Activated T-helper 1 cell treated with anti-CD3 and anti-CD28 coated beads, Interleukin-12 subunit alpha, Interleukin-12 subunit beta, Interleukin-2, Interleukin-4 antibody, amounts not matched to agents 30 ng/mL and 10 ng/mL and 1 ng/mL, durations not matched to agents 14 hours and 24 hours and 36 hours (primary cell): ENCODE measurements at regions not wholly inside any gene's neighbourhood (a gene's known extent, or its start where the extent isn't known, plus 50 kb on each side); places are given as distances from the start of the nearest gene placed in this dataset.

Experiments used
- DNase-seq: peaks from one replicate; pipeline ENCODE4 v3.0.0; 2021; ENCODE audit warnings: low spot score
- H3K27ac Mint-ChIP-seq: one replicate; pipeline ENCODE4 v1.8.0; 2021; ENCODE audit warnings: mild to moderate bottlenecking, mixed read lengths
- H3K27me3 Mint-ChIP-seq: one replicate; pipeline ENCODE4 v1.8.0; 2022; ENCODE audit warnings: mild to moderate bottlenecking, moderate library complexity, mixed read lengths; ENCODE audit not compliant: insufficient read depth
- H3K36me3 Mint-ChIP-seq: one replicate; pipeline ENCODE4 v1.8.0; 2021; ENCODE audit warnings: low read depth, mixed read lengths
- H3K4me1 Mint-ChIP-seq: one replicate; pipeline ENCODE4 v1.8.0; 2021; ENCODE audit warnings: low read depth, mixed read lengths
- H3K4me3 Mint-ChIP-seq: one replicate; pipeline ENCODE4 v1.8.0; 2021; ENCODE audit warnings: mild to moderate bottlenecking, moderate library complexity, mixed read lengths
- H3K9me3 Mint-ChIP-seq: one replicate; pipeline ENCODE4 v1.8.0; 2021; ENCODE audit warnings: mixed read lengths
- intact Hi-C: fragments of 100-400 bp; cut with micrococcal nuclease; formaldehyde crosslinking; loops from one replicate; pipeline ENCODE4 v1.15.1; 2024

- no peaks in the 10 kb centered on the region for H3K4me1 Mint-ChIP-seq
- H3K4me3 Mint-ChIP-seq = no peak overlapping the region
- H3K27ac Mint-ChIP-seq = no peak overlapping the region
- H3K9me3 Mint-ChIP-seq = no peaks in the 10 kb centered on the region
- intact Hi-C loops = no loop called here
- no peak for DNase-seq
- no peaks in the 10 kb centered on the region for H3K27me3 Mint-ChIP-seq
- H3K36me3 Mint-ChIP-seq = no peaks in the 10 kb centered on the region
Observed at GRCh38 chr18:72637721-72638120, 93.6 kb upstream of the CBLN2 start.

GRCh38 chr18:72637299-72637698 is 93.2 kb upstream of the CBLN2 start:
- no peak overlapping the region for H3K27ac Mint-ChIP-seq
- H3K4me1 Mint-ChIP-seq = no peaks in the 10 kb centered on the region
- no peak overlapping the region for H3K4me3 Mint-ChIP-seq
- intact Hi-C loops = no loop called here
- H3K9me3 Mint-ChIP-seq = no peaks in the 10 kb centered on the region
- no peaks in the 10 kb centered on the region for H3K36me3 Mint-ChIP-seq
- no peaks in the 10 kb centered on the region for H3K27me3 Mint-ChIP-seq
- no peak for DNase-seq

DNA sequence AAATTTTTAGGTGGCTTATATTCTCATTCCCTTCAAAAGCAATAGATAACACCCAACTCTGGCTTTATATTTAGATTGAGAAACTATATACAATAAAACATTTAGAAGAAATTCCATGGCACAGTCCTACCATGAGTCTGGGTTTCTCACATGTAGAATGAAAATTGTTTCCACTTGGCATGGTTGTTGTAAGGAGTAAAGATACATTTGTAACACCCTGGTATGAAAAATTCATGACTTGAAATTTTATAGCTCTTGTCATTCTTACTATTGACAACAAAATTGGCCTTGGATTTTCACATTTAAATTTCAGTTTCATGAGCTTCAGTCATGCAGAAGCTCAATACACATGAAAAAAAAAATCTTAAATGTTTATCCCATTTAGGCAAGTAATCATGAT is 92.5 kb upstream of the CBLN2 start:
- H3K27me3 Mint-ChIP-seq = no peaks in the 10 kb centered on the region
- H3K4me1 Mint-ChIP-seq = no peaks in the 10 kb centered on the region
- intact Hi-C loops = no loop called here
- DNase-seq = no peak
- H3K9me3 Mint-ChIP-seq = no peaks in the 10 kb centered on the region
- no peaks in the 10 kb centered on the region for H3K36me3 Mint-ChIP-seq
- H3K4me3 Mint-ChIP-seq = no peak overlapping the region
- H3K27ac Mint-ChIP-seq = no peak overlapping the region

DNA sequence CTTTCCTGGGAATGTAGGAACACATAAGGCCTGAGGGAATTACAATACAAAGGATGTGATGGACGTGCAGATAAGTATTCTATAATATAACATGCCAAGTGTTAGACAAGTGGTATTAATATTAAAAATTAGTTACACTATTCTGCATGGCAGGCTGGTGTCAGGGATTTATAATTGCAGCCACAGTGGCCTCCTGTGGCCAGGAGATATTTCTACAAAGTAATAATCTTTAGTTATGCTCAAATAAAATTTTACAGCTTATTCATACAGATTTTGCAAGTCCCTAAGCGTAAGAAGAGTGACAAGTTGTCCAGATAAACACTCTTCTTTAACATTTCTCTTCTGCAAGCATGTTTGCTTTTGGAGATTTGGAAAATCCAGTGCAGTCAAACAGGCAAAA is 90.4 kb upstream of the CBLN2 start:
- no peaks in the 10 kb centered on the region for H3K9me3 Mint-ChIP-seq
- H3K27ac Mint-ChIP-seq = no peak overlapping the region
- H3K4me3 Mint-ChIP-seq = no peak overlapping the region
- H3K27me3 Mint-ChIP-seq = no peaks in the 10 kb centered on the region
- no peaks in the 10 kb centered on the region for H3K4me1 Mint-ChIP-seq
- intact Hi-C loops = no loop called here
- H3K36me3 Mint-ChIP-seq = no peaks in the 10 kb centered on the region
- no peak for DNase-seq

DNA sequence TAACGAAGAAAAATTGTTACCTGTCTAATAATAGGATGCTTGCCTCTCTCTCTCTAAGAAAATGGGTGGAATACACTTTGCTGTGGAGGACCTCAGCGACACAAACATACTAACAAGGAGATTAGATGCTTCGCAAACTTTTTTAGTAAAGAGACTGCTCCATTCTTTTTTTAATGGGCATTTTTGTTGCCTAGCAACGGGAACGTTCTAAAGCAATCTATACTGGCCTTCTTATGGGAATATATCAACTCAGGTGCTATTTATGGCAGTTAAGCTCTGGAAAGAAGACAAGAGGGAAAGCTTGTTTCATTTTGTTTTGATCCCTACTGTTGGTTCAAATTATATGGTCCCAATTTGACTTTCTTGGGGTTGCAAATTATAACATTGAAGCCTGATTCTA is 86.8 kb upstream of the CBLN2 start:
- no peaks in the 10 kb centered on the region for H3K9me3 Mint-ChIP-seq

DNA sequence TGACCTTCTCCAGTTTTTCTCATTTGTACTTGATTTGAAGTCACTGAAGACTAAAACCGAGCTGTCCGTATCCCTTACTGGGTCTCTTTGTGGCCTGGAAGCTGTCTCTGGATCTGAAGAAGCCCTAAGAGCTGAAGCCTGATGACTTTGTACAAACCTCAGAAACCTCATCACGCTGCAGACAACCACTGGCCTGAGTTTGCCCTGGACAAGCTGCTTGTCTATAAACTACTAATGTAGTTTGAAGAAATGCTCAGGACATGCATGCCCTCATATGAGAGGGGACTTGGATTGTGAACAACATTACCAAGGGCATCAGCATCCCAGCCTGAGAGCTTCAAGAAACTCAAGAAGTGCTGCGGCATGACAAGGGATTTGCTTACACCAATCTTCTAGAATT is 79.3 kb upstream of the CBLN2 start:
- no peak for DNase-seq
- no peaks in the 10 kb centered on the region for H3K36me3 Mint-ChIP-seq
- H3K4me3 Mint-ChIP-seq = no peak overlapping the region
- H3K9me3 Mint-ChIP-seq = peaks cover 5% of the 10 kb centered on the region
- H3K4me1 Mint-ChIP-seq = no peaks in the 10 kb centered on the region
- H3K27ac Mint-ChIP-seq = no peak overlapping the region
- intact Hi-C loops = no loop called here
- no peaks in the 10 kb centered on the region for H3K27me3 Mint-ChIP-seq

More for the DNA sequence above, 86.8 kb upstream of the CBLN2 start:
- H3K4me3 Mint-ChIP-seq = no peak overlapping the region
- H3K4me1 Mint-ChIP-seq = no peaks in the 10 kb centered on the region
- intact Hi-C loops = no loop called here
- no peak overlapping the region for H3K27ac Mint-ChIP-seq
- no peaks in the 10 kb centered on the region for H3K36me3 Mint-ChIP-seq
- DNase-seq = no peak
- no peaks in the 10 kb centered on the region for H3K27me3 Mint-ChIP-seq

- no peaks in the 10 kb centered on the region for H3K9me3 Mint-ChIP-seq
Observed at GRCh38 chr18:72613534-72613930, 69.4 kb upstream of the CBLN2 start.

GRCh38 chr18:72612894-72613533 is 68.9 kb upstream of the CBLN2 start:
- H3K4me3 Mint-ChIP-seq = no peak overlapping the region
- no peak for DNase-seq
- no peaks in the 10 kb centered on the region for H3K27me3 Mint-ChIP-seq
- no peak overlapping the region for H3K27ac Mint-ChIP-seq
- no peaks in the 10 kb centered on the region for H3K9me3 Mint-ChIP-seq
- intact Hi-C loops = no loop called here
- H3K36me3 Mint-ChIP-seq = no peaks in the 10 kb centered on the region
- no peaks in the 10 kb centered on the region for H3K4me1 Mint-ChIP-seq

More at GRCh38 chr18:72613534-72613930, 69.4 kb upstream of the CBLN2 start:
- Mint-ChIP-seq H3K27me3 (no peaks in the 10 kb centered on the region), H3K4me1 (no peaks in the 10 kb centered on the region), H3K27ac (no peak overlapping the region), H3K4me3 (no peak overlapping the region), H3K36me3 (no peaks in the 10 kb centered on the region)
- no peak for DNase-seq
- intact Hi-C loops = no loop called here

GRCh38 chr18:72605376-72605775 is 61.2 kb upstream of the CBLN2 start:
- H3K9me3 Mint-ChIP-seq = no peaks in the 10 kb centered on the region
- H3K4me1 Mint-ChIP-seq = no peaks in the 10 kb centered on the region
- no peaks in the 10 kb centered on the region for H3K27me3 Mint-ChIP-seq
- no peak for DNase-seq
- intact Hi-C loops = no loop called here
- H3K27ac Mint-ChIP-seq = no peak overlapping the region
- H3K36me3 Mint-ChIP-seq = no peaks in the 10 kb centered on the region
- H3K4me3 Mint-ChIP-seq = no peak overlapping the region

DNA sequence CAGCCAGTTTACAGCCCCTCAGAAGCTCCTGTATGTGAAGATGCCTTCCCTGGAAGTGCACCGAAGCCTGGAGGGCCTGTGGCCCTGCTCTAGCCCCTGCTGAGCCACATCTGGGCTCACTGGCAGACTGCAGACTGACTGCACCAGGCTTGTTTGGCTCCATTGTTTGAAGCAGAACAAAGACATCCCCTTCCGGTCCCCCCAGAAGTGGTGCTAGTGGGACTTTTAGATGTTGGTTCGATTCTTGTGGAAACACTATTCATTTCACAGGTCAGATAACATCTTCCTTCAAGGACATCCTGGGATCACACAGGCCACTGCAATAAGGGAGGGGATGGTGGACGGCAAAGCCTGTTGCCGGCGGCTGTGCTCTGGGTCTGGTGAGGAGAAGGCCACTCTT is 57.8 kb upstream of the CBLN2 start:
- H3K27ac Mint-ChIP-seq = no peak overlapping the region
- no peaks in the 10 kb centered on the region for H3K4me1 Mint-ChIP-seq
- H3K27me3 Mint-ChIP-seq = no peaks in the 10 kb centered on the region
- H3K36me3 Mint-ChIP-seq = no peaks in the 10 kb centered on the region
- peaks cover 7% of the 10 kb centered on the region for H3K9me3 Mint-ChIP-seq
- intact Hi-C loops = no loop called here
- no peak for DNase-seq
- H3K4me3 Mint-ChIP-seq = no peak overlapping the region

DNA sequence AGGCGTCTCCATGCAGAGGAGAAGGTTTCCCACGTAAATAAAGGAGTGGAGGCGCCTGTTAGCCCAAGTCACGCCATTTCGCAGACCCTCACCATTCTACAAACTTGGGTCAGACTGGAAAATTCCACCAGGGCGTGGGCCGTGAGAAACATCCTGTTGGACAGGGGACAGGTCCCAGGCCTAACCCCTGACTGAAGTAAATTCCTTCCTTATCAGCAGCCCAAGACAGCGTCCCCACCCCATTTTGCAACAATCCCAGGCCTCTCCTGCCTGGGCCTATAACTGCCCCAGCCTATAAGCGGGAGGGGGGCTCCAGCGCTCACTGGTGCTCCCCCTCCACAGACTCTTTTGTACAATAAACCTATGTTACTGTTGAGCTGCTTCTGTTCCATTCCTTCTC is 57.3 kb upstream of the CBLN2 start:
- no peak overlapping the region for H3K4me3 Mint-ChIP-seq
- H3K4me1 Mint-ChIP-seq = no peaks in the 10 kb centered on the region
- H3K27ac Mint-ChIP-seq = no peak overlapping the region
- no peak for DNase-seq
- no peaks in the 10 kb centered on the region for H3K27me3 Mint-ChIP-seq
- intact Hi-C loops = no loop called here
- peaks cover 7% of the 10 kb centered on the region for H3K9me3 Mint-ChIP-seq
- H3K36me3 Mint-ChIP-seq = no peaks in the 10 kb centered on the region
